Thyroid gland (tissue), 4 donors: ENCODE measurements at regions not wholly inside any gene's neighbourhood (a gene's known extent, or its start where the extent isn't known, plus 50 kb on each side); places are given as distances from the start of the nearest gene placed in this dataset.

ENCODE experiments used
- POLR2A ChIP-seq, 2 donors: fragments of 450-650 bp; IDR thresholded peaks; one replicate each; pipeline ENCODE4 v1.6.1; 2017; ENCODE audit warnings: antibody characterized with exemption in 2 of 2, mild to moderate bottlenecking in 2 of 2, moderate library complexity in 1 of 2
- TF ChIP-seq, protein P1 (sequence below), 6 experiments: fragments of 200-600 bp in 3 of 6; fragments of 450-650 bp in 3 of 6; sonication (generic) in 3 of 6; IDR thresholded peaks; one replicate each; pipeline ENCODE4 v1.5.1; 2016 to 2019; ENCODE audit warnings: antibody characterized with exemption in 6 of 6, mild to moderate bottlenecking in 2 of 6, inconsistent platforms in 1 of 6, moderate library complexity in 1 of 6

DNA sequence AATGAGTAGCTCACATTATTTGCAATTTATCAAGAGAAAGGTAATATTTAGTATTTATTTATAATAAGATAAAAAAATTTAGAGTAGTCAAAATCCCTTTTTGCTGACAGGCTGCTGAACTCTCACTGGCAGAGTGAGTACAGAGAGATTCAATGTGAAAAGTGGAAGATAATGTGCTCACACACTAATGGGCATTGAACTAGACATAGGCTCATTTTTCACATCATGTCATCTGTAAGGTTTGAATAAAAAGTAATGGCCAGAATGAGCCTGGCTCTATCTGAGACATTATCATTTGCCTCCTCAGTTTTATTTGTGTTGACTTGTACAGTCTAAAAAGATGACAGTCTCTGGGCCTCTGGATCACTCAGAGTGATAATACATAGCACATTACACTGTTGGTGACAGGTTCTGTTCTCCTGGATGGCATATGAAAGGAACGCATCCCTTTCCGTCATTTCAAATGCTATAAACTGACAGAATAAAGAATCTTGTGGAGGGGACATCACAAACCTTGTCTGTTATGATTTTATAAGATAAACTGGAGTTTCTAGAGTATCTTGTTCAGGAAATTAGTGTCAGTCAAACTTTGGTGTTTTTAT lies 812.9 kb downstream of the NR4A2 start:
- TF ChIP-seq POLR2A (IDR thresholded peaks at IDR 0.05): no peak
- TF ChIP-seq, protein P1, sequence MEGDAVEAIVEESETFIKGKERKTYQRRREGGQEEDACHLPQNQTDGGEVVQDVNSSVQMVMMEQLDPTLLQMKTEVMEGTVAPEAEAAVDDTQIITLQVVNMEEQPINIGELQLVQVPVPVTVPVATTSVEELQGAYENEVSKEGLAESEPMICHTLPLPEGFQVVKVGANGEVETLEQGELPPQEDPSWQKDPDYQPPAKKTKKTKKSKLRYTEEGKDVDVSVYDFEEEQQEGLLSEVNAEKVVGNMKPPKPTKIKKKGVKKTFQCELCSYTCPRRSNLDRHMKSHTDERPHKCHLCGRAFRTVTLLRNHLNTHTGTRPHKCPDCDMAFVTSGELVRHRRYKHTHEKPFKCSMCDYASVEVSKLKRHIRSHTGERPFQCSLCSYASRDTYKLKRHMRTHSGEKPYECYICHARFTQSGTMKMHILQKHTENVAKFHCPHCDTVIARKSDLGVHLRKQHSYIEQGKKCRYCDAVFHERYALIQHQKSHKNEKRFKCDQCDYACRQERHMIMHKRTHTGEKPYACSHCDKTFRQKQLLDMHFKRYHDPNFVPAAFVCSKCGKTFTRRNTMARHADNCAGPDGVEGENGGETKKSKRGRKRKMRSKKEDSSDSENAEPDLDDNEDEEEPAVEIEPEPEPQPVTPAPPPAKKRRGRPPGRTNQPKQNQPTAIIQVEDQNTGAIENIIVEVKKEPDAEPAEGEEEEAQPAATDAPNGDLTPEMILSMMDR (IDR thresholded peaks at IDR 0.05): no peak
